Spleen (tissue), 7 donors: ENCODE measurements at regions not wholly inside any gene's neighbourhood (a gene's known extent, or its start where the extent isn't known, plus 50 kb on each side); places are given as distances from the start of the nearest gene placed in this dataset.

ENCODE experiments used
- POLR2A ChIP-seq, 3 donors: fragments of 450-650 bp; IDR thresholded peaks; one replicate each; pipeline ENCODE4 v1.5.1; 2017; ENCODE audit warnings: antibody characterized with exemption in 3 of 3, mild to moderate bottlenecking in 1 of 3
- POLR2AphosphoS5 ChIP-seq, 3 donors: sonication (generic); formaldehyde crosslinking; IDR thresholded peaks; one replicate each; pipeline ENCODE4 v1.5.1; 2017; ENCODE audit warnings: antibody characterized with exemption in 3 of 3
- TF ChIP-seq, protein P1 (sequence below), 11 experiments: fragments of 200-600 bp in 7 of 11; fragments of 450-650 bp in 4 of 11; sonication (generic) in 4 of 11; IDR thresholded peaks in 8 of 11; conservative IDR thresholded peaks in 3 of 11; 1 replicate in 7 of 11; 2 replicates in 4 of 11; pipeline versions ENCODE4 v1.4.0 to v1.8.0; 2016 to 2021; ENCODE audit warnings: antibody characterized with exemption in 11 of 11, inconsistent platforms in 4 of 11, mild to moderate bottlenecking in 1 of 11
- donor health status: DM: no; HTN: no; CAD: no; lungs with moderate emphysema.
- donor health status: DM: no; HTN: no; CAD: no.
- donor health status: DM: no; HTN: no; CAD: no.

DNA sequence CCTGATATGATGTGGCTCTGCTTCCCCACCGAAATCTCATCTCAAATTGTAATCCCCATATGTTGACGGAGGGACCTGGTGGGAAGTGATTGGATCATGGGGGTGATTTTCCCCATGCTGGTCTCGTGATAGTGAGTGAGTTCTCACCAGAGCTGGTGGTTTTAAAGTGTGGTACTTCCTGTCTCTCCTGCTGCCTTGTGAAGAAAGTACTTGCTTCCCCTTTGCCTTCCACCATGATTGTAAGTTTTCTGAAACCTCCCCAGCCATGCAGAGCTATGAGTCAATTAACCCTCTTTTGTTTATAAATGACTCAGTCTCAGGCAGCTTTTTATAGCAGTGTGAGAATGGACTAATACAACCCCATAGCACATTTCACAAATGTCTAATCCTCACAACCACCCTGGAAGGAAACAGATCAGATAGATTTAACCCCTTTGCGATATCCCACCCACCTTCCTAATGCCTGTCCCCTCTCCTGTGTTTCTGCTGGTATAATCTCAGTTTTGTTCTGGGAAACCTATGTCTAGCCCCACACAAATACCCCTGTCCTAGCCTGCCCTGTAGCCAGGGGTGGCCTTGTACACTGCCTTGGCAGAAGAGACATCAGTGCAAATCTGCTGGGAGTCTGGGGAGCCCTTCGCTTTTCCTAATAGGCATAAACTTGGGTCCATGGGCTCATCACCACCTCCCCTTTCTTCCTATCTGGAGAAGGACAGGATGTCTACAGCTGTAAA is 157.0 kb upstream of the RAI14 start:
- TF ChIP-seq, protein P1, sequence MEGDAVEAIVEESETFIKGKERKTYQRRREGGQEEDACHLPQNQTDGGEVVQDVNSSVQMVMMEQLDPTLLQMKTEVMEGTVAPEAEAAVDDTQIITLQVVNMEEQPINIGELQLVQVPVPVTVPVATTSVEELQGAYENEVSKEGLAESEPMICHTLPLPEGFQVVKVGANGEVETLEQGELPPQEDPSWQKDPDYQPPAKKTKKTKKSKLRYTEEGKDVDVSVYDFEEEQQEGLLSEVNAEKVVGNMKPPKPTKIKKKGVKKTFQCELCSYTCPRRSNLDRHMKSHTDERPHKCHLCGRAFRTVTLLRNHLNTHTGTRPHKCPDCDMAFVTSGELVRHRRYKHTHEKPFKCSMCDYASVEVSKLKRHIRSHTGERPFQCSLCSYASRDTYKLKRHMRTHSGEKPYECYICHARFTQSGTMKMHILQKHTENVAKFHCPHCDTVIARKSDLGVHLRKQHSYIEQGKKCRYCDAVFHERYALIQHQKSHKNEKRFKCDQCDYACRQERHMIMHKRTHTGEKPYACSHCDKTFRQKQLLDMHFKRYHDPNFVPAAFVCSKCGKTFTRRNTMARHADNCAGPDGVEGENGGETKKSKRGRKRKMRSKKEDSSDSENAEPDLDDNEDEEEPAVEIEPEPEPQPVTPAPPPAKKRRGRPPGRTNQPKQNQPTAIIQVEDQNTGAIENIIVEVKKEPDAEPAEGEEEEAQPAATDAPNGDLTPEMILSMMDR (IDR thresholded peaks at IDR 0.05 in 8 of 11, conservative IDR thresholded peaks at IDR 0.05 in 3 of 11): no peak
- no peak for TF ChIP-seq POLR2A (IDR thresholded peaks at IDR 0.05)
- TF ChIP-seq POLR2AphosphoS5 (IDR thresholded peaks at IDR 0.05): no peak
